ENCODE measurements at regions not wholly inside any gene's neighbourhood (a gene's known extent, or its start where the extent isn't known, plus 50 kb on each side); places are given as distances from the start of the nearest gene placed in this dataset.

DNA sequence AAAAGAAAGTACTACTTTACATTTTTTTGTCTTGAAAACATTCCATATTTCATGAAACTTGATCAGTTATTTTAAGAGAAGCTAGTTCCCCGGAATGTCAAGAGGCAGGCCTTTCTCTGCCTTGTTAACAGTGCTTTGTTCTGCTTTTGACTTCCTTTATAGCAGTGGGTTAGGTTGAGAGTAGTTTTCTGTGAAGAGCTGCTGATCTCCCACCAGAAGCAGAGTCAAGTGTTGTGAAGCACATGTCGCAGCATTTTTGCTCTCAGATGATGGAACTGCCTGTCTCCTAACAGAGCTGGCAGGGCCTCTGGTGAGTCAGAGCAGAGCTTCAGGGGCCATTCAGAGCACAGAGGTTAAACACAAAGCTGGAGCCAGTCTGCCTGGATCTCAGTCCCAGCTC, 871.8 kb downstream of the SLC4A3 start:
- Histone ChIP-seq H3K36me3 (ENCODE audit: control insufficient read depth, low read length) (no peaks in the 10 kb centered on the region), H3K79me2 (ENCODE audit: control insufficient read depth, low read length) (no peaks in the 10 kb centered on the region), H3K4me2 (ENCODE audit: low read length) (no peak overlapping the region), H3K4me3 (ENCODE audit: low read length) (no peak overlapping the region), H3K27ac (ENCODE audit: low read depth, low read length) (no peak overlapping the region), H3K27me3 (ENCODE audit: control insufficient read depth, low read length) (no peaks in the 10 kb centered on the region), H3K9me3 (ENCODE audit: control insufficient read depth, insufficient read depth, low read length) (no peaks in the 10 kb centered on the region), H4K20me1 (ENCODE audit: control insufficient read depth, insufficient read depth, low read depth, low read length) (no peaks in the 10 kb centered on the region), H3F3A (ENCODE audit: control insufficient read depth, insufficient read depth) (no peaks in the 10 kb centered on the region), H3K9me2 (replicated peaks; ENCODE audit: control insufficient read depth, low read length) (no peaks in the 10 kb centered on the region), H3K4me1 (ENCODE audit: control insufficient read depth, low read length) (no peaks in the 10 kb centered on the region)
- TF ChIP-seq, protein P1, sequence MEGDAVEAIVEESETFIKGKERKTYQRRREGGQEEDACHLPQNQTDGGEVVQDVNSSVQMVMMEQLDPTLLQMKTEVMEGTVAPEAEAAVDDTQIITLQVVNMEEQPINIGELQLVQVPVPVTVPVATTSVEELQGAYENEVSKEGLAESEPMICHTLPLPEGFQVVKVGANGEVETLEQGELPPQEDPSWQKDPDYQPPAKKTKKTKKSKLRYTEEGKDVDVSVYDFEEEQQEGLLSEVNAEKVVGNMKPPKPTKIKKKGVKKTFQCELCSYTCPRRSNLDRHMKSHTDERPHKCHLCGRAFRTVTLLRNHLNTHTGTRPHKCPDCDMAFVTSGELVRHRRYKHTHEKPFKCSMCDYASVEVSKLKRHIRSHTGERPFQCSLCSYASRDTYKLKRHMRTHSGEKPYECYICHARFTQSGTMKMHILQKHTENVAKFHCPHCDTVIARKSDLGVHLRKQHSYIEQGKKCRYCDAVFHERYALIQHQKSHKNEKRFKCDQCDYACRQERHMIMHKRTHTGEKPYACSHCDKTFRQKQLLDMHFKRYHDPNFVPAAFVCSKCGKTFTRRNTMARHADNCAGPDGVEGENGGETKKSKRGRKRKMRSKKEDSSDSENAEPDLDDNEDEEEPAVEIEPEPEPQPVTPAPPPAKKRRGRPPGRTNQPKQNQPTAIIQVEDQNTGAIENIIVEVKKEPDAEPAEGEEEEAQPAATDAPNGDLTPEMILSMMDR (IDR thresholded peaks at IDR 0.05; ENCODE audit: low read depth, low read length, poor library complexity, severe bottlenecking), result no peak
- no peak for TF ChIP-seq EZH2phosphoT487 (IDR thresholded peaks at IDR 0.05; ENCODE audit: borderline replicate concordance, low read length)

DNA sequence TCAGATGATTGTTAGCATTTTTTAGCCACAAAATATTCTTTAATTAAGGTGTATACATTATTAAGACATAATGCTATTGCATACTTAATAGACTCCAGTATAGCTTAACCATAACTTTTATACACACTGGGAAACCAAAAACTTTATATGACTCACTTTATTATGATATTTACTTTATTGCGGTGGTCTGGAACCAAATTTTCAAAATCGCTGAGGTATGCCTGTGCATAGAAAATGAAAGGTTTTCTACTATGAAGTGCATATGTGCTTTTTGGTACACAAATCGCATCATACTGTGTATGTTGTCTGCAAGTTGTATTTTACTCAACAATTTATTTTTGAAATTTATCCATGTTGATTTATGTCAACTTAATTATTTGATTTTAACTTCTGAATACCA, 875.1 kb downstream of the SLC4A3 start:
- Histone ChIP-seq H3F3A (ENCODE audit: control insufficient read depth, insufficient read depth) (no peaks in the 10 kb centered on the region), H3K9me2 (replicated peaks; ENCODE audit: control insufficient read depth, low read length) (no peaks in the 10 kb centered on the region), H3K27me3 (ENCODE audit: control insufficient read depth, low read length) (no peaks in the 10 kb centered on the region), H3K79me2 (ENCODE audit: control insufficient read depth, low read length) (no peaks in the 10 kb centered on the region), H3K4me1 (ENCODE audit: control insufficient read depth, low read length) (no peaks in the 10 kb centered on the region), H3K9me3 (ENCODE audit: control insufficient read depth, insufficient read depth, low read length) (no peaks in the 10 kb centered on the region), H3K36me3 (ENCODE audit: control insufficient read depth, low read length) (no peaks in the 10 kb centered on the region), H4K20me1 (ENCODE audit: control insufficient read depth, insufficient read depth, low read depth, low read length) (no peaks in the 10 kb centered on the region), H3K27ac (ENCODE audit: low read depth, low read length) (no peak overlapping the region), H3K4me3 (ENCODE audit: low read length) (no peak overlapping the region), H3K4me2 (ENCODE audit: low read length) (no peak overlapping the region)
- TF ChIP-seq, protein P1 (IDR thresholded peaks at IDR 0.05; ENCODE audit: low read depth, low read length, poor library complexity, severe bottlenecking), result no peak
- TF ChIP-seq EZH2phosphoT487 (IDR thresholded peaks at IDR 0.05; ENCODE audit: borderline replicate concordance, low read length), result no peak

DNA sequence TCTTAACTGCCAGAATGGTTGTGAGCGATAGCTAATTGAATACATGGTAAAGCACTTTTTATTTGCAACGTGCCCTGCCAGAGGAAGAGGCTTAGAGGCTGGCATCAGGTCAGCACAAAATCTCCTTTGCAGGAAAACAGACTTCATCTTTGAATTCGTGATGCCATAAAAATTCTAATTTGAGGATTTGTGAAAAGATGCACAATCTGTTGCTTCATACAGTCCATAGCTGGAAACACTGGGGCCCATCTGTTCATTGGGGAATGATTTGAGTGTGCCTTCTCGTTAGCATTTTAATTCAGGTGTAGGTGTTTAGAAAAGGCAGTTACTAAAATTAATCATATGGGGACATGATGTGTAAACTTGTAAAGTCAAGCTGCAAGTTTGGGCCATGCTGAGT, 876.0 kb downstream of the SLC4A3 start:
- Histone ChIP-seq H3K4me3 (ENCODE audit: low read length) (no peak overlapping the region), H3K27me3 (ENCODE audit: control insufficient read depth, low read length) (no peaks in the 10 kb centered on the region), H3K79me2 (ENCODE audit: control insufficient read depth, low read length) (no peaks in the 10 kb centered on the region), H3F3A (ENCODE audit: control insufficient read depth, insufficient read depth) (no peaks in the 10 kb centered on the region), H3K36me3 (ENCODE audit: control insufficient read depth, low read length) (no peaks in the 10 kb centered on the region), H3K4me2 (ENCODE audit: low read length) (no peak overlapping the region), H3K9me2 (replicated peaks; ENCODE audit: control insufficient read depth, low read length) (no peaks in the 10 kb centered on the region), H3K9me3 (ENCODE audit: control insufficient read depth, insufficient read depth, low read length) (no peaks in the 10 kb centered on the region), H4K20me1 (ENCODE audit: control insufficient read depth, insufficient read depth, low read depth, low read length) (no peaks in the 10 kb centered on the region), H3K27ac (ENCODE audit: low read depth, low read length) (no peak overlapping the region), H3K4me1 (ENCODE audit: control insufficient read depth, low read length) (no peaks in the 10 kb centered on the region)
- TF ChIP-seq, protein P1 (IDR thresholded peaks at IDR 0.05; ENCODE audit: low read depth, low read length, poor library complexity, severe bottlenecking), result no peak
- no peak for TF ChIP-seq EZH2phosphoT487 (IDR thresholded peaks at IDR 0.05; ENCODE audit: borderline replicate concordance, low read length)
